T-helper 1 cell (primary cell): ENCODE measurements at regions not wholly inside any gene's neighbourhood (a gene's known extent, or its start where the extent isn't known, plus 50 kb on each side); places are given as distances from the start of the nearest gene placed in this dataset.
"Not testable (repeated sequence)": the region's sequence is repeated elsewhere in the genome, so short reads cannot be mapped to it uniquely, and the experiment has no call there.

ENCODE experiments used
- DNase-seq, 5 donors: peaks; one replicate each; pipeline ENCODE4 v3.0.0-alpha.2; 2012 to 2020

- peak in 4 of 5 donors; percentile 39 to 62 (median 56) for DNase-seq
These were observed 895.1 kb downstream of the TMEM121 start for GRCh38 chr14:106421431-106422033.

- no peak for DNase-seq
These were observed 895.7 kb downstream of the TMEM121 start for GRCh38 chr14:106422066-106422465.

- not testable (repeated sequence) for DNase-seq
These were observed 898.8 kb downstream of the TMEM121 start for GRCh38 chr14:106425150-106425549.

GRCh38 chr14:106436310-106436905, 910.0 kb downstream of the TMEM121 start:
- DNase-seq = peak; percentile 44 to 73 (median 48)

GRCh38 chr14:106442857-106443256, 916.5 kb downstream of the TMEM121 start:
- peak in 2 of 5 donors; percentile 23 to 35 for DNase-seq

- DNase-seq = no peak
These were observed 928.6 kb downstream of the TMEM121 start for GRCh38 chr14:106455026-106455425.

GRCh38 chr14:106459971-106460730, 933.8 kb downstream of the TMEM121 start:
- DNase-seq = peak; percentile 38 to 60 (median 43)

GRCh38 chr14:106460916-106461315, 934.5 kb downstream of the TMEM121 start:
- DNase-seq = no peak

GRCh38 chr14:106466483-106466882, 940.1 kb downstream of the TMEM121 start:
- not testable (repeated sequence) for DNase-seq

- peak in 1 of 5 donors; percentile 10 for DNase-seq
These were observed 942.5 kb downstream of the TMEM121 start for GRCh38 chr14:106468869-106469268.

- DNase-seq = not testable (repeated sequence)
These were observed 943.6 kb downstream of the TMEM121 start for GRCh38 chr14:106470028-106470427.

GRCh38 chr14:106474261-106475028, 948.1 kb downstream of the TMEM121 start:
- DNase-seq = peak in 1 of 5 donors; percentile 53

- DNase-seq = peak in 1 of 5 donors; percentile 34
These were observed 948.8 kb downstream of the TMEM121 start for GRCh38 chr14:106475214-106475613.

GRCh38 chr14:106477600-106477999, 951.2 kb downstream of the TMEM121 start:
- DNase-seq = not testable (repeated sequence)

GRCh38 chr14:106480287-106480686, 953.9 kb downstream of the TMEM121 start:
- not testable (repeated sequence) for DNase-seq

- DNase-seq = not testable (repeated sequence)
These were observed 955.8 kb downstream of the TMEM121 start for GRCh38 chr14:106482213-106482612.

GRCh38 chr14:106487600-106487999, 961.2 kb downstream of the TMEM121 start:
- no peak for DNase-seq

- no peak for DNase-seq
These were observed 961.9 kb downstream of the TMEM121 start for GRCh38 chr14:106488291-106488690.

GRCh38 chr14:106489112-106489881, 962.9 kb downstream of the TMEM121 start:
- DNase-seq = peak in 1 of 5 donors; percentile 21

GRCh38 chr14:106490442-106490841, 964.1 kb downstream of the TMEM121 start:
- DNase-seq = no peak

GRCh38 chr14:106491851-106492250, 965.5 kb downstream of the TMEM121 start:
- no peak for DNase-seq
